ENCODE measurements at regions not wholly inside any gene's neighbourhood (a gene's known extent, or its start where the extent isn't known, plus 50 kb on each side); places are given as distances from the start of the nearest gene placed in this dataset.

GRCh38 chrX:115898382-115899001, 272.1 kb upstream of the AGTR2 start:
- no peaks in the 10 kb centered on the region for H3K36me3 ChIP-seq (replicated peaks in 1 of 2)
- peak in 6 of 7 donors; percentile 50 to 94 (median 80) for DNase-seq
- intact Hi-C loops (cut with DNase I): no loop called here
- peaks cover 0 to 5% of the 10 kb centered on the region in 2 donors for H3K4me1 ChIP-seq (replicated peaks in 1 of 2)
- 68 to 82% (median 71%) methylated on average over 7 to 8 of the region's 8 CpGs; no CpG with 5 or more reads in 1 of the 4 donors for WGBS, 4 donors
- no peaks in the 10 kb centered on the region for H3K9me3 ChIP-seq (replicated peaks in 1 of 3)
- H3K27me3 ChIP-seq: peaks cover under 1% of the 10 kb centered on the region
- TF ChIP-seq POLR2A (IDR thresholded peaks at IDR 0.05) (no peak), CTCF (IDR thresholded peaks at IDR 0.05) (peak in 3 of 6 experiments; percentile 24 to 84 (median 49))
- no peak overlapping the region for H3K4me3 ChIP-seq
- no peak overlapping the region for H3K27ac ChIP-seq

- Histone ChIP-seq H3K9me3 (replicated peaks in 1 of 3) (no peaks in the 10 kb centered on the region), H3K27ac (no peak overlapping the region), H3K27me3 (peaks cover 4% of the 10 kb centered on the region), H3K36me3 (replicated peaks in 1 of 2) (no peaks in the 10 kb centered on the region), H3K4me1 (replicated peaks in 1 of 2) (no peaks in the 10 kb centered on the region), H3K4me3 (no peak overlapping the region)
- intact Hi-C loops (cut with DNase I): no loop called here
- 40 to 89% (median 75%) methylated on average over 1 to 4 of the region's 4 CpGs for WGBS, 4 donors
- no peak for DNase-seq
- no peak for TF ChIP-seq POLR2A (IDR thresholded peaks at IDR 0.05)
- TF ChIP-seq CTCF (IDR thresholded peaks at IDR 0.05): no peak
Observed at GRCh38 chrX:115900425-115900824, 270.1 kb upstream of the AGTR2 start.

- H3K9me3 ChIP-seq (replicated peaks in 1 of 3): no peaks in the 10 kb centered on the region
- no peaks in the 10 kb centered on the region for H3K36me3 ChIP-seq (replicated peaks in 1 of 2)
- DNase-seq: no peak
- H3K4me3 ChIP-seq: no peak overlapping the region
- H3K27ac ChIP-seq: no peak overlapping the region
- intact Hi-C loops (cut with DNase I): no loop called here
- 81 to 89% (median 89%) methylated on average over 3 of the region's 3 CpGs; no CpG with 5 or more reads in 1 of the 4 donors for WGBS, 4 donors
- H3K27me3 ChIP-seq: peaks cover 12% of the 10 kb centered on the region
- no peaks in the 10 kb centered on the region for H3K4me1 ChIP-seq (replicated peaks in 1 of 2)
- TF ChIP-seq POLR2A (IDR thresholded peaks at IDR 0.05) (no peak), CTCF (IDR thresholded peaks at IDR 0.05) (no peak)
Observed at GRCh38 chrX:115901241-115901640, 269.3 kb upstream of the AGTR2 start.

GRCh38 chrX:115902995-115903394, 267.5 kb upstream of the AGTR2 start:
- H3K4me3 ChIP-seq: no peak overlapping the region
- H3K9me3 ChIP-seq (replicated peaks in 1 of 3): no peaks in the 10 kb centered on the region
- H3K4me1 ChIP-seq (replicated peaks in 1 of 2): no peaks in the 10 kb centered on the region
- no peaks in the 10 kb centered on the region for H3K36me3 ChIP-seq (replicated peaks in 1 of 2)
- WGBS, 4 donors: 56 to 86% (median 71%) methylated on average over 3 to 7 of the region's 7 CpGs; no CpG with 5 or more reads in 1 of the 4 donors
- TF ChIP-seq CTCF (IDR thresholded peaks at IDR 0.05): no peak
- peaks cover 19% of the 10 kb centered on the region for H3K27me3 ChIP-seq
- no peak for DNase-seq
- intact Hi-C loops (cut with DNase I): no loop called here
- H3K27ac ChIP-seq: no peak overlapping the region

Measured in adrenal gland (tissue), 9 donors.